H7 (cell line): ENCODE measurements at regions not wholly inside any gene's neighbourhood (a gene's known extent, or its start where the extent isn't known, plus 50 kb on each side); places are given as distances from the start of the nearest gene placed in this dataset.
A peak's percentile ranks its signal among the peaks of the same experiment; 100 is the strongest.

Source experiments
- DNase-seq: peaks from one replicate; pipeline ENCODE4 v3.0.0; 2012
- H3K27me3 ChIP-seq: 2 replicates; pipeline ENCODE4 v1.6.0; 2011; ENCODE audit warnings: mild to moderate bottlenecking, low read length; ENCODE audit not compliant: control insufficient read depth, insufficient read depth
- H3K36me3 ChIP-seq: replicated peaks from 2 replicates; pipeline ENCODE4 v1.5.1; 2011; ENCODE audit warnings: low read length; ENCODE audit not compliant: control insufficient read depth, insufficient read depth
- H3K4me3 ChIP-seq: 2 replicates; pipeline ENCODE4 v1.5.1; 2011; ENCODE audit warnings: low read depth, mild to moderate bottlenecking, control low read depth, low read length, moderate library complexity; ENCODE audit not compliant: insufficient read depth

DNA sequence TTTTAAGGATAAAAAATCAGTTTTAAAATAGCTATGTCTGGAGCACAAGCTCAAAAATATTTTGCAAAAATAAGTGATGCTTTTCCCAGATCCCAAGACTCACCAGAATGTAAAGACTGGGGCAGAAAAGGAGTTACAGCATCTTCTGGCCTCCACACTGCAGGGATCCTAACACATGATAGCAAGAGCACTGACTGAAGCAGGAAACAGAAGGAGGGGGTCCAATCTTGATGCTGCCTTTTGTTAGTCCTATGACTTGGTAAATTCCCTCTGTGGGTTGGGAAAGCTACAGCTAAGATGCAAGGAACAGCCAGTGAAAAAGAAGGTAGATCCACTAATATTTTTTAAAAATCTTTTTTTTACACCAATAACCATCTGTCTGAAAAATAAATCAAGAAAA is 54.2 kb upstream of the TNR start:
- peak; percentile 71 for DNase-seq
- no peaks in the 10 kb centered on the region for H3K27me3 ChIP-seq
- no peak overlapping the region for H3K4me3 ChIP-seq
- no peaks in the 10 kb centered on the region for H3K36me3 ChIP-seq

DNA sequence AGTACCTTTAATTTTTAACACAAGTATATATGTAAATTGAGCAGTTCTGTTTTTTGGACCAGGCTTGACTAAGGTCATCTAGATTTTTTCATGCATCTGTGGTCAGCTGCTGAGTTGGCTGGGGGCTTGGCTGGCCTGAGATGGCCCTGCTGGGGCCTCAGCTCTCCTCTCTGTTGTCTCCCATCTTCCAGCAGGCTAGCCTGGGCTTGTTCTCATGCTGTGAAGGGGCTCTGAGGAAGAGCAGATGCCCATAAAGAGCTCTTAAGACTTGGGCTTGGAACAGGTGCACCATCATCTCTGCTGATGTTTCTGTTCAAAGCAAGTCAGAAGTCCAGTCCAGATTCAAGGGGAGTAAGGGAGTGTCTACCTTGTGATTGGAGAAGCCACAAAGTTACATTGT is 51.2 kb upstream of the TNR start:
- DNase-seq: no peak
- H3K27me3 ChIP-seq: no peaks in the 10 kb centered on the region
- no peaks in the 10 kb centered on the region for H3K36me3 ChIP-seq
- H3K4me3 ChIP-seq: no peak overlapping the region

DNA sequence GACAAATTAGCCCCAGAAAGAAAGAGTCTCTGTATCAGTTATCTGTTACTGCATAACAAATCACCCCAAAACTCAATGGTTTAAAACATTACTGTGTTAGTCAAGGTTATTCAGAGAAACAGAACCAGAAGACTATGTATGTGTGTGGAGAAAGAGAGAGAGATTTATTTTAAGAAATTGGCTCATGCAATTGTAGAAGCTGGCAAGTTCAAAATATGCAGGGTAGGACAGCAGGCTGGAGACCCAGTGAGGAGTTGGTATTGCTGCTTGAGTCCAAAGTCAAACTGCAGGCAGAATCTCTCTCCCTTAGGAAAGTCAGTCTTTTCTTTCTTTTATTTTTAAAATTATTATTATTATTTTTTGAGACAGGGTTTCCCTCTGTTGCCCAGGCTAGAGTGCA is 50.2 kb upstream of the TNR start:
- Histone ChIP-seq H3K4me3 (no peak overlapping the region), H3K27me3 (no peaks in the 10 kb centered on the region), H3K36me3 (no peaks in the 10 kb centered on the region)
- no peak for DNase-seq
